ENCODE measurements at regions not wholly inside any gene's neighbourhood (a gene's known extent, or its start where the extent isn't known, plus 50 kb on each side); places are given as distances from the start of the nearest gene placed in this dataset.

- Histone ChIP-seq H3K9me3 (no peaks in the 10 kb centered on the region), H3K27ac (ENCODE audit: low read length) (no peak overlapping the region), H3K4me3 (ENCODE audit: control insufficient read depth in 1 of 2, extremely low read depth in 1 of 2, low read length in 1 of 2) (no peak overlapping the region), H3K36me3 (ENCODE audit: control insufficient read depth in 2 of 2, extremely low read depth in 1 of 2, insufficient read depth in 1 of 2, low read length in 1 of 2) (no peaks in the 10 kb centered on the region), H3K27me3 (replicated peaks in 1 of 2; ENCODE audit: control insufficient read depth in 2 of 2, extremely low read depth in 1 of 2, insufficient read depth in 2 of 2, low read length in 1 of 2) (no peaks in the 10 kb centered on the region), H3K4me1 (ENCODE audit: control insufficient read depth in 1 of 2, extremely low read depth in 1 of 2, insufficient read depth in 2 of 2, low read length in 2 of 2) (no peaks in the 10 kb centered on the region)
- H3K36me3 Mint-ChIP-seq = no peaks in the 10 kb centered on the region
- H3K4me3 Mint-ChIP-seq = no peak overlapping the region
- H3K27ac Mint-ChIP-seq = no peak overlapping the region
- peaks cover 0 to 7% (median 0%) of the 10 kb centered on the region in 3 donors for H3K9me3 Mint-ChIP-seq
- ChIA-PET POLR2A (no interaction called here), CTCF (no interaction called here)
- WGBS (ENCODE audit: insufficient coverage) = no CpG with 5 or more reads among the region's 1 CpG
- no peaks in the 10 kb centered on the region for H3K4me1 Mint-ChIP-seq
- peaks cover 5 to 7% of the 10 kb centered on the region in 2 donors for H3K27me3 Mint-ChIP-seq
- DNase-seq = no peak
- no peak for ATAC-seq (replicated peaks in 1 of 4)
Measured at GRCh38 chr10:85213493-85213892, 885.1 kb downstream of the CCSER2 start.

GRCh38 chr10:85222300-85222699 lies 893.9 kb downstream of the CCSER2 start:
- no CpG with 5 or more reads among the region's 2 CpGs for WGBS (ENCODE audit: insufficient coverage)
- Mint-ChIP-seq H3K9me3 (peaks cover 0 to 5% (median 0%) of the 10 kb centered on the region in 3 donors), H3K4me3 (no peak overlapping the region), H3K4me1 (no peaks in the 10 kb centered on the region), H3K27ac (no peak overlapping the region), H3K36me3 (no peaks in the 10 kb centered on the region), H3K27me3 (peaks cover 0 to 5% of the 10 kb centered on the region in 2 donors)
- DNase-seq = no peak
- Histone ChIP-seq H3K4me3 (ENCODE audit: control insufficient read depth in 1 of 2, extremely low read depth in 1 of 2, low read length in 1 of 2) (no peak overlapping the region), H3K4me1 (ENCODE audit: control insufficient read depth in 1 of 2, extremely low read depth in 1 of 2, insufficient read depth in 2 of 2, low read length in 2 of 2) (no peaks in the 10 kb centered on the region), H3K27me3 (replicated peaks in 1 of 2; ENCODE audit: control insufficient read depth in 2 of 2, extremely low read depth in 1 of 2, insufficient read depth in 2 of 2, low read length in 1 of 2) (peaks cover 0 to 4% of the 10 kb centered on the region in 2 experiments), H3K9me3 (no peaks in the 10 kb centered on the region), H3K27ac (ENCODE audit: low read length) (no peak overlapping the region), H3K36me3 (ENCODE audit: control insufficient read depth in 2 of 2, extremely low read depth in 1 of 2, insufficient read depth in 1 of 2, low read length in 1 of 2) (no peaks in the 10 kb centered on the region)
- POLR2A ChIA-PET = no interaction called here
- CTCF ChIA-PET = no interaction called here
- ATAC-seq (replicated peaks in 1 of 4) = no peak

- ChIA-PET POLR2A (no interaction called here), CTCF (no interaction called here)
- H3K27ac Mint-ChIP-seq = no peak overlapping the region
- WGBS (ENCODE audit: insufficient coverage) = 67% methylated on average over 5 of the region's 6 CpGs
- H3K27me3 ChIP-seq (replicated peaks in 1 of 2; ENCODE audit: control insufficient read depth in 2 of 2, extremely low read depth in 1 of 2, insufficient read depth in 2 of 2, low read length in 1 of 2) = no peaks in the 10 kb centered on the region
- no peak overlapping the region for H3K4me3 Mint-ChIP-seq
- peaks cover 0 to 2% of the 10 kb centered on the region in 2 donors for H3K27me3 Mint-ChIP-seq
- H3K36me3 Mint-ChIP-seq = no peaks in the 10 kb centered on the region
- H3K4me1 ChIP-seq (ENCODE audit: control insufficient read depth in 1 of 2, extremely low read depth in 1 of 2, insufficient read depth in 2 of 2, low read length in 2 of 2) = no peaks in the 10 kb centered on the region
- no peaks in the 10 kb centered on the region for H3K36me3 ChIP-seq (ENCODE audit: control insufficient read depth in 2 of 2, extremely low read depth in 1 of 2, insufficient read depth in 1 of 2, low read length in 1 of 2)
- no peak for ATAC-seq (replicated peaks in 1 of 4)
- no peak overlapping the region for H3K27ac ChIP-seq (ENCODE audit: low read length)
- DNase-seq = no peak
- no peaks in the 10 kb centered on the region for H3K9me3 ChIP-seq
- H3K4me3 ChIP-seq (ENCODE audit: control insufficient read depth in 1 of 2, extremely low read depth in 1 of 2, low read length in 1 of 2) = no peak overlapping the region
- no peaks in the 10 kb centered on the region for H3K4me1 Mint-ChIP-seq
- H3K9me3 Mint-ChIP-seq = peaks cover 0 to 9% (median 0%) of the 10 kb centered on the region in 3 donors
Measured at GRCh38 chr10:85224366-85224940, 896.1 kb downstream of the CCSER2 start.

GRCh38 chr10:85225311-85225710 lies 896.9 kb downstream of the CCSER2 start:
- Mint-ChIP-seq H3K36me3 (no peaks in the 10 kb centered on the region), H3K9me3 (peaks cover 0 to 9% (median 0%) of the 10 kb centered on the region in 3 donors), H3K27me3 (peaks cover 0 to 2% of the 10 kb centered on the region in 2 donors), H3K27ac (no peak overlapping the region), H3K4me1 (no peaks in the 10 kb centered on the region), H3K4me3 (no peak overlapping the region)
- ChIA-PET CTCF (no interaction called here), POLR2A (no interaction called here)
- Histone ChIP-seq H3K36me3 (ENCODE audit: control insufficient read depth in 2 of 2, extremely low read depth in 1 of 2, insufficient read depth in 1 of 2, low read length in 1 of 2) (no peaks in the 10 kb centered on the region), H3K27me3 (replicated peaks in 1 of 2; ENCODE audit: control insufficient read depth in 2 of 2, extremely low read depth in 1 of 2, insufficient read depth in 2 of 2, low read length in 1 of 2) (no peaks in the 10 kb centered on the region), H3K9me3 (no peaks in the 10 kb centered on the region), H3K4me1 (ENCODE audit: control insufficient read depth in 1 of 2, extremely low read depth in 1 of 2, insufficient read depth in 2 of 2, low read length in 2 of 2) (no peaks in the 10 kb centered on the region), H3K4me3 (ENCODE audit: control insufficient read depth in 1 of 2, extremely low read depth in 1 of 2, low read length in 1 of 2) (no peak overlapping the region), H3K27ac (ENCODE audit: low read length) (no peak overlapping the region)
- no CpG with 5 or more reads among the region's 2 CpGs for WGBS (ENCODE audit: insufficient coverage)
- no peak for ATAC-seq (replicated peaks in 1 of 4)
- no peak for DNase-seq

- H3K27me3 ChIP-seq (replicated peaks in 1 of 2; ENCODE audit: control insufficient read depth in 2 of 2, extremely low read depth in 1 of 2, insufficient read depth in 2 of 2, low read length in 1 of 2) = no peaks in the 10 kb centered on the region
- ATAC-seq (replicated peaks in 1 of 4) = no peak
- Mint-ChIP-seq H3K27me3 (peaks cover 0 to 2% of the 10 kb centered on the region in 2 donors), H3K36me3 (no peaks in the 10 kb centered on the region), H3K9me3 (peaks cover 0 to 9% (median 0%) of the 10 kb centered on the region in 3 donors), H3K4me1 (no peaks in the 10 kb centered on the region), H3K4me3 (no peak overlapping the region), H3K27ac (no peak overlapping the region)
- no peaks in the 10 kb centered on the region for H3K36me3 ChIP-seq (ENCODE audit: control insufficient read depth in 2 of 2, extremely low read depth in 1 of 2, insufficient read depth in 1 of 2, low read length in 1 of 2)
- POLR2A ChIA-PET = no interaction called here
- H3K9me3 ChIP-seq = no peaks in the 10 kb centered on the region
- no CpG with 5 or more reads among the region's 2 CpGs for WGBS (ENCODE audit: insufficient coverage)
- no peak overlapping the region for H3K4me3 ChIP-seq (ENCODE audit: control insufficient read depth in 1 of 2, extremely low read depth in 1 of 2, low read length in 1 of 2)
- CTCF ChIA-PET = no interaction called here
- no peak for DNase-seq
- no peaks in the 10 kb centered on the region for H3K4me1 ChIP-seq (ENCODE audit: control insufficient read depth in 1 of 2, extremely low read depth in 1 of 2, insufficient read depth in 2 of 2, low read length in 2 of 2)
- H3K27ac ChIP-seq (ENCODE audit: low read length) = no peak overlapping the region
Measured at GRCh38 chr10:85226596-85226995, 898.2 kb downstream of the CCSER2 start.

GRCh38 chr10:85228726-85229125 lies 900.3 kb downstream of the CCSER2 start:
- no peak for DNase-seq

More at GRCh38 chr10:85228726-85229125, 900.3 kb downstream of the CCSER2 start:
- no peak for ATAC-seq (replicated peaks in 1 of 4)
- Mint-ChIP-seq H3K9me3 (peaks cover 0 to 9% (median 0%) of the 10 kb centered on the region in 3 donors), H3K27ac (no peak overlapping the region), H3K36me3 (no peaks in the 10 kb centered on the region), H3K4me1 (no peaks in the 10 kb centered on the region), H3K27me3 (peaks cover 0 to 2% of the 10 kb centered on the region in 2 donors), H3K4me3 (no peak overlapping the region)
- no peaks in the 10 kb centered on the region for H3K4me1 ChIP-seq (ENCODE audit: control insufficient read depth in 1 of 2, extremely low read depth in 1 of 2, insufficient read depth in 2 of 2, low read length in 2 of 2)
- WGBS (ENCODE audit: insufficient coverage) = 75% methylated on average over 1 of the region's 1 CpG
- no peaks in the 10 kb centered on the region for H3K9me3 ChIP-seq
- no peak overlapping the region for H3K4me3 ChIP-seq (ENCODE audit: control insufficient read depth in 1 of 2, extremely low read depth in 1 of 2, low read length in 1 of 2)
- no peaks in the 10 kb centered on the region for H3K36me3 ChIP-seq (ENCODE audit: control insufficient read depth in 2 of 2, extremely low read depth in 1 of 2, insufficient read depth in 1 of 2, low read length in 1 of 2)
- CTCF ChIA-PET = no interaction called here
- no peak overlapping the region for H3K27ac ChIP-seq (ENCODE audit: low read length)
- POLR2A ChIA-PET = no interaction called here
- no peaks in the 10 kb centered on the region for H3K27me3 ChIP-seq (replicated peaks in 1 of 2; ENCODE audit: control insufficient read depth in 2 of 2, extremely low read depth in 1 of 2, insufficient read depth in 2 of 2, low read length in 1 of 2)
